ENCODE measurements at regions not wholly inside any gene's neighbourhood (a gene's known extent, or its start where the extent isn't known, plus 50 kb on each side); places are given as distances from the start of the nearest gene placed in this dataset.

DNA sequence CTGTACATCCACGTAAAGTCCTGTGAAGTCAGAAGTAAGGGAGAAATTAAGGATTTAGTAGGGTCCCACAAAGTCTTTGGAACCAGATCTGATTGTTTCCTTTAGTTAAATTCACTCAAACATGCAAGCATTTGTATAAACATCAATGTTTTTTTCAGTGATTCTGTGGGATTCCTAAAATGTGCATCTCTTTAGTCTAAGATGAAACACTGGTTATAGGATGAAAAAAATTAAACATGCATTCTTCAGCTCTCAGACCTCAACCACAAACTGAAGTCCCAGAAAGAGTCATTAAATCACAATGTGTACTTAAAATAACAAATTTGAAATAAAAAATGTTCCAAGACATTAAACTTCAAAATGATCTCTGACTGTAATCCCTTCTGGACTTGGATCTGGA lies 76.5 kb upstream of the APCDD1 start:
- CTCF ChIA-PET: no interaction called here
- Histone ChIP-seq H3K79me2 (ENCODE audit: insufficient read depth, low read length) (no peaks in the 10 kb centered on the region), H2AFZ (ENCODE audit: low read depth, low read length, poor library complexity, severe bottlenecking) (no peak overlapping the region), H3K4me2 (ENCODE audit: low read length) (no peak overlapping the region), H3K9me3 (ENCODE audit: control insufficient read depth in 1 of 2, insufficient read depth in 1 of 2, low read depth in 1 of 2, low read length in 2 of 2) (no peaks in the 10 kb centered on the region), H3K9ac (ENCODE audit: low read length) (no peak overlapping the region), H3K27ac (ENCODE audit: low read depth, low read length) (no peak overlapping the region), H3K4me3 (replicated peaks in 1 of 2; ENCODE audit: low read depth in 1 of 2, low read length in 2 of 2) (no peak overlapping the region), H3K4me1 (ENCODE audit: control insufficient read depth in 1 of 2, insufficient read depth in 2 of 2, low read length in 2 of 2) (no peaks in the 10 kb centered on the region), H3K9me2 (ENCODE audit: insufficient read depth) (no peaks in the 10 kb centered on the region), H3K27me3 (ENCODE audit: insufficient read depth, low read length) (peaks cover 58% of the 10 kb centered on the region), H4K20me1 (ENCODE audit: insufficient read depth) (no peaks in the 10 kb centered on the region), H3K36me3 (ENCODE audit: control insufficient read depth in 1 of 2, insufficient read depth in 2 of 2, low read length in 2 of 2) (no peaks in the 10 kb centered on the region)
- TF ChIP-seq, protein P1, sequence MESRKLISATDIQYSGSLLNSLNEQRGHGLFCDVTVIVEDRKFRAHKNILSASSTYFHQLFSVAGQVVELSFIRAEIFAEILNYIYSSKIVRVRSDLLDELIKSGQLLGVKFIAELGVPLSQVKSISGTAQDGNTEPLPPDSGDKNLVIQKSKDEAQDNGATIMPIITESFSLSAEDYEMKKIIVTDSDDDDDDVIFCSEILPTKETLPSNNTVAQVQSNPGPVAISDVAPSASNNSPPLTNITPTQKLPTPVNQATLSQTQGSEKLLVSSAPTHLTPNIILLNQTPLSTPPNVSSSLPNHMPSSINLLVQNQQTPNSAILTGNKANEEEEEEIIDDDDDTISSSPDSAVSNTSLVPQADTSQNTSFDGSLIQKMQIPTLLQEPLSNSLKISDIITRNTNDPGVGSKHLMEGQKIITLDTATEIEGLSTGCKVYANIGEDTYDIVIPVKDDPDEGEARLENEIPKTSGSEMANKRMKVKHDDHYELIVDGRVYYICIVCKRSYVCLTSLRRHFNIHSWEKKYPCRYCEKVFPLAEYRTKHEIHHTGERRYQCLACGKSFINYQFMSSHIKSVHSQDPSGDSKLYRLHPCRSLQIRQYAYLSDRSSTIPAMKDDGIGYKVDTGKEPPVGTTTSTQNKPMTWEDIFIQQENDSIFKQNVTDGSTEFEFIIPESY (IDR thresholded peaks at IDR 0.05; ENCODE audit: extremely low read depth, insufficient replicate concordance, low read length): no peak
- no peak for TF ChIP-seq JUND (IDR thresholded peaks at IDR 0.05)
- no peak for TF ChIP-seq EZH2 (IDR thresholded peaks at IDR 0.05)
- no peak for TF ChIP-seq ZNF274 (IDR thresholded peaks at IDR 0.05; ENCODE audit: low read depth, low read length)
- TF ChIP-seq TCF7L2 (IDR thresholded peaks at IDR 0.05; ENCODE audit: borderline replicate concordance, extremely low read depth, insufficient read depth, insufficient read length): no peak
- POLR2A ChIA-PET: no interaction called here
- no peak for DNase-seq (ENCODE audit: low read depth, low spot score)
- RAD21 ChIA-PET (ENCODE audit: low non-redundant PET in 1 of 2, low total read pairs in 2 of 2, uncharacterized antibody in 2 of 2, unreplicated experiment in 2 of 2): no interaction called here
- intact Hi-C loops (cut with micrococcal nuclease): no loop called here
- no peak for ATAC-seq
- BruUV-seq (replicated peaks): no TSS peak

DNA sequence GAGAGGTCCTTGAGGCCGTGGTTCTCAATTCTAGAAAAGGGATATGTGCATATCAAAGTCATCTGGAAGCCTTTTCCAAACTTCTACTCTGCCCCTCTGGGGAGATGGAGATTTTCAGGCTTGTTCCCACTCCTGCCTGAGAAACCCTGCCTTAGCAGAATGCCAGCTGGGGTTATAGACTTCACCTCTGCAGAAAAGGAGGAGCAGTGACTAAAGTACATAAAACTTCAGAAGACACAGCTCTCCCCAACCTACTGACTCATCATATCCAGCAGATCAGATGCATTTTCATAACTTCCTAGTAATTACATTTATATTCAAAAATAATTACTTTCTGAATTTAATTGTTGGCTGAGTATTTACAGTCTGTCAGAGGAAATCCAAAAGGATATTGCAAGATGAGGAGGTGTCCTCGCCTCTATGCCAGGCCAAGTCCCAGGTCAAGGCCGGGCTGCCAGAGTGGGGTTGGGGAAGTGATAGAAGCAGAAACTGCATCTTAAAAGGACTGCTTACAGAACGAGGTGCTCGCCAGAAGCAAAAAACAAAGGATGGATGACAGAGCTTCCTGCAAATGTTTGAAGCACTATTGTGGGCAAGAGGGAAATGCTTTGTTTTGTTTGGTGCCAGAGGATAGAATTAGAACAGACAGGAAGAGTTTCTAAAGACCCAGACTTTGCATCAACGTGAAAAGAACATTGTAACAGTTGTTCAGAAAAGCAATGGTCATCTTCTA lies 75.6 kb upstream of the APCDD1 start:
- peaks cover 57% of the 10 kb centered on the region for H3K27me3 ChIP-seq (ENCODE audit: insufficient read depth, low read length)
- ChIA-PET RAD21 (ENCODE audit: low non-redundant PET in 1 of 2, low total read pairs in 2 of 2, uncharacterized antibody in 2 of 2, unreplicated experiment in 2 of 2) (no interaction called here), CTCF (no interaction called here), POLR2A (no interaction called here)
- TF ChIP-seq SRF (IDR thresholded peaks at IDR 0.05; ENCODE audit: low read depth): no peak
- no peak for TF ChIP-seq ZFX (IDR thresholded peaks at IDR 0.05)
- no peak for TF ChIP-seq YY1 (IDR thresholded peaks at IDR 0.05; ENCODE audit: extremely low read depth, insufficient replicate concordance, low read depth, low read length)
- TF ChIP-seq, protein P2, sequence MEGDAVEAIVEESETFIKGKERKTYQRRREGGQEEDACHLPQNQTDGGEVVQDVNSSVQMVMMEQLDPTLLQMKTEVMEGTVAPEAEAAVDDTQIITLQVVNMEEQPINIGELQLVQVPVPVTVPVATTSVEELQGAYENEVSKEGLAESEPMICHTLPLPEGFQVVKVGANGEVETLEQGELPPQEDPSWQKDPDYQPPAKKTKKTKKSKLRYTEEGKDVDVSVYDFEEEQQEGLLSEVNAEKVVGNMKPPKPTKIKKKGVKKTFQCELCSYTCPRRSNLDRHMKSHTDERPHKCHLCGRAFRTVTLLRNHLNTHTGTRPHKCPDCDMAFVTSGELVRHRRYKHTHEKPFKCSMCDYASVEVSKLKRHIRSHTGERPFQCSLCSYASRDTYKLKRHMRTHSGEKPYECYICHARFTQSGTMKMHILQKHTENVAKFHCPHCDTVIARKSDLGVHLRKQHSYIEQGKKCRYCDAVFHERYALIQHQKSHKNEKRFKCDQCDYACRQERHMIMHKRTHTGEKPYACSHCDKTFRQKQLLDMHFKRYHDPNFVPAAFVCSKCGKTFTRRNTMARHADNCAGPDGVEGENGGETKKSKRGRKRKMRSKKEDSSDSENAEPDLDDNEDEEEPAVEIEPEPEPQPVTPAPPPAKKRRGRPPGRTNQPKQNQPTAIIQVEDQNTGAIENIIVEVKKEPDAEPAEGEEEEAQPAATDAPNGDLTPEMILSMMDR (IDR thresholded peaks at IDR 0.05 in 2 of 3, conservative IDR thresholded peaks at IDR 0.05 in 1 of 3; ENCODE audit: borderline replicate concordance in 1 of 3, insufficient read depth in 1 of 3, low read depth in 2 of 3, low read length in 2 of 3): no peak
- TF ChIP-seq CBX3 (IDR thresholded peaks at IDR 0.05; ENCODE audit: low read depth): no peak
- TF ChIP-seq SP1 (IDR thresholded peaks at IDR 0.05; ENCODE audit: low read depth): no peak
- TF ChIP-seq, protein P3, sequence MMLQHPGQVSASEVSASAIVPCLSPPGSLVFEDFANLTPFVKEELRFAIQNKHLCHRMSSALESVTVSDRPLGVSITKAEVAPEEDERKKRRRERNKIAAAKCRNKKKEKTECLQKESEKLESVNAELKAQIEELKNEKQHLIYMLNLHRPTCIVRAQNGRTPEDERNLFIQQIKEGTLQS (IDR thresholded peaks at IDR 0.05): no peak
- no peak for TF ChIP-seq CEBPB (IDR thresholded peaks at IDR 0.05; ENCODE audit: low read depth)
- TF ChIP-seq FOSL1 (IDR thresholded peaks at IDR 0.05; ENCODE audit: low read depth): no peak
- no peak for TF ChIP-seq ZNF274 (IDR thresholded peaks at IDR 0.05; ENCODE audit: low read depth, low read length)
- TF ChIP-seq RAD21 (IDR thresholded peaks at IDR 0.05; ENCODE audit: low read depth): no peak
- TF ChIP-seq POLR2AphosphoS5 (IDR thresholded peaks at IDR 0.05; ENCODE audit: low read depth, low read length): no peak
- TF ChIP-seq TCF7L2 (IDR thresholded peaks at IDR 0.05; ENCODE audit: borderline replicate concordance, extremely low read depth, insufficient read depth, insufficient read length): no peak
- no peak overlapping the region for H3K9ac ChIP-seq (ENCODE audit: low read length)
- H3K27ac ChIP-seq (ENCODE audit: low read depth, low read length): no peak overlapping the region
- no peaks in the 10 kb centered on the region for H4K20me1 ChIP-seq (ENCODE audit: insufficient read depth)
- H3K79me2 ChIP-seq (ENCODE audit: insufficient read depth, low read length): no peaks in the 10 kb centered on the region
- H2AFZ ChIP-seq (ENCODE audit: low read depth, low read length, poor library complexity, severe bottlenecking): no peak overlapping the region
- no peak overlapping the region for H3K4me3 ChIP-seq (replicated peaks in 1 of 2; ENCODE audit: low read depth in 1 of 2, low read length in 2 of 2)
- no peaks in the 10 kb centered on the region for H3K9me2 ChIP-seq (ENCODE audit: insufficient read depth)
- intact Hi-C loops (cut with micrococcal nuclease): no loop called here
- no peak for DNase-seq (ENCODE audit: low read depth, low spot score)
- no peaks in the 10 kb centered on the region for H3K4me1 ChIP-seq (ENCODE audit: control insufficient read depth in 1 of 2, insufficient read depth in 2 of 2, low read length in 2 of 2)
- no peak for ATAC-seq
- no peaks in the 10 kb centered on the region for H3K9me3 ChIP-seq (ENCODE audit: control insufficient read depth in 1 of 2, insufficient read depth in 1 of 2, low read depth in 1 of 2, low read length in 2 of 2)
- no peaks in the 10 kb centered on the region for H3K36me3 ChIP-seq (ENCODE audit: control insufficient read depth in 1 of 2, insufficient read depth in 2 of 2, low read length in 2 of 2)
- BruUV-seq (replicated peaks): no TSS peak
- no peak overlapping the region for H3K4me2 ChIP-seq (ENCODE audit: low read length)

Data from HCT116 (cell line).